ENCODE measurements at regions not wholly inside any gene's neighbourhood (a gene's known extent, or its start where the extent isn't known, plus 50 kb on each side); places are given as distances from the start of the nearest gene placed in this dataset.

DNA sequence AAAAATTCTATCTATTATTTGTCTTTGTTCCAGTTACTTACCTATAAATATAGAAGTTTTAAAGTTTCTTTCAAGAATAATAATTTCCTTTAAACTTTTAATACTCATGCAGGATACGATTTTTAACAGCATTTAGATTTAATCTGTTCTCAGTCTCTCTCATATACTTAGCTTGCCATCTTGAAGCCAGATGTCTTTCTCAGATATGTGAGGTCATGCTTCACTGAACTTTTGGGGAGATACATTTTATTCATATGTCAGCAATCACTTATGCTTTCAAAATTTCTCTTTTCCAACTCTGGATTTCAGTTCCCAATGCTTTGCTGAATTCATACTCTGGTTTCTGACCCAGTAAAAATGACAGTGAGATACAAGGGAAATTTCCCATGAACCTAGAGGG, 66.5 kb upstream of the CCDC178 start:
- FAIRE-seq: no peak
- Histone ChIP-seq H2AFZ (ENCODE audit: low read length) (no peak overlapping the region), H3K27ac (ENCODE audit: extremely low read length, insufficient read depth, low read length) (no peak overlapping the region), H3K9ac (ENCODE audit: insufficient read depth, low read depth, low read length) (no peak overlapping the region), H3K9me3 (ENCODE audit: low read length) (no peaks in the 10 kb centered on the region), H3K4me2 (ENCODE audit: low read depth, low read length) (no peak overlapping the region), H3K36me3 (replicated peaks in 1 of 2; ENCODE audit: control insufficient read depth in 1 of 2, insufficient read depth in 2 of 2, low read length in 2 of 2) (no peaks in the 10 kb centered on the region), H3K4me1 (ENCODE audit: insufficient read depth, low read length) (no peaks in the 10 kb centered on the region), H3K27me3 (ENCODE audit: control insufficient read depth in 1 of 2, insufficient read depth in 2 of 2, low read length in 2 of 2) (no peaks in the 10 kb centered on the region), H3K79me2 (ENCODE audit: insufficient read depth, low read length) (no peaks in the 10 kb centered on the region), H3K4me3 (replicated peaks in 1 of 3; ENCODE audit: insufficient read depth in 1 of 3, low read depth in 2 of 3, low read length in 3 of 3) (no peak overlapping the region), H4K20me1 (ENCODE audit: insufficient read depth, low read length) (no peaks in the 10 kb centered on the region)
- in situ Hi-C loops (cut with HindIII; ENCODE audit: extremely low pct_ligation_motif_present, low pct_unique_long_range_greater_than_20kb): no loop called here
- DNase-seq (ENCODE audit: low spot score): no peak
- TF ChIP-seq ZBTB44 (CRISPR knock-in tag; IDR thresholded peaks at IDR 0.05): no peak
- POLR2A ChIA-PET: no interaction called here
- BruUV-seq (replicated peaks): no TSS peak
- 3% methylated on average over 1 of the region's 1 CpG for WGBS (ENCODE audit: low lambda C conversion rate)
- ATAC-seq: no peak
- CTCF ChIA-PET (ENCODE audit: low intra/inter-chr PET ratio, low total read pairs): no interaction called here
- intact Hi-C loops (cut with micrococcal nuclease; ENCODE audit: unreplicated experiment): no loop called here

DNA sequence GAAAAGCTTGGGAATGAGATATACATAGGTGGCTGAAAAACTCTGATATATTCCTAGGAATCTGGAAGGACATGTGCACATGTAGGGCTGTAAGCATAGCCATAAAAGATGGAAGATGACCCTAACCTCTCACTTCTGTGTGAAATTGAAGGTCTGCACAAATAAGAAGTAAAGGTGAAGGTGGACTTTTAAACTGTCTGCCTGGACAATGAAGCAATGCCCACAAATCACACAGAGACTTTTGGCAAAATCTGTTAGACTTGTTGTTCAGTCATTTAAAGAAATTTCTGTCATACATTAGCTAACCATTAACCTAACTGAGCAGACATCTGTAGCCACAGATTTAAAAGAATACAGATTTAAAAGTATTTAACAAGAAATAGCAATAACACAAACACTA, 65.3 kb upstream of the CCDC178 start:
- DNase-seq (ENCODE audit: low spot score) (no peak), FAIRE-seq (no peak), ATAC-seq (no peak)
- no peak overlapping the region for H3K27ac ChIP-seq (ENCODE audit: extremely low read length, insufficient read depth, low read length)
- no peaks in the 10 kb centered on the region for H3K36me3 ChIP-seq (replicated peaks in 1 of 2; ENCODE audit: control insufficient read depth in 1 of 2, insufficient read depth in 2 of 2, low read length in 2 of 2)
- H2AFZ ChIP-seq (ENCODE audit: low read length): no peak overlapping the region
- intact Hi-C loops (cut with micrococcal nuclease; ENCODE audit: unreplicated experiment): no loop called here
- H3K4me2 ChIP-seq (ENCODE audit: low read depth, low read length): no peak overlapping the region
- BruUV-seq (replicated peaks): no TSS peak
- no peaks in the 10 kb centered on the region for H3K27me3 ChIP-seq (ENCODE audit: control insufficient read depth in 1 of 2, insufficient read depth in 2 of 2, low read length in 2 of 2)
- H3K79me2 ChIP-seq (ENCODE audit: insufficient read depth, low read length): no peaks in the 10 kb centered on the region
- in situ Hi-C loops (cut with HindIII; ENCODE audit: extremely low pct_ligation_motif_present, low pct_unique_long_range_greater_than_20kb): no loop called here
- no peaks in the 10 kb centered on the region for H4K20me1 ChIP-seq (ENCODE audit: insufficient read depth, low read length)
- POLR2A ChIA-PET: no interaction called here
- H3K9ac ChIP-seq (ENCODE audit: insufficient read depth, low read depth, low read length): no peak overlapping the region
- no peaks in the 10 kb centered on the region for H3K9me3 ChIP-seq (ENCODE audit: low read length)
- no peaks in the 10 kb centered on the region for H3K4me1 ChIP-seq (ENCODE audit: insufficient read depth, low read length)
- no peak for TF ChIP-seq SKI (IDR thresholded peaks at IDR 0.05; ENCODE audit: partially characterized antibody)
- no peak for TF ChIP-seq SRSF4 (IDR thresholded peaks at IDR 0.05; ENCODE audit: low read depth, low read length, poor library complexity, severe bottlenecking)
- TF ChIP-seq NCOR1 (IDR thresholded peaks at IDR 0.05; ENCODE audit: borderline replicate concordance, low read length): no peak
- TF ChIP-seq CTCF (CRISPR knock-in tag; IDR thresholded peaks at IDR 0.05): no peak
- no peak for TF ChIP-seq ARNTL (CRISPR knock-in tag; IDR thresholded peaks at IDR 0.05)
- no peak for TF ChIP-seq KAT8 (CRISPR knock-in tag; IDR thresholded peaks at IDR 0.05)
- no peak for TF ChIP-seq RFX1 (IDR thresholded peaks at IDR 0.05)
- TF ChIP-seq ZSCAN5A (CRISPR knock-in tag; IDR thresholded peaks at IDR 0.05; ENCODE audit: borderline replicate concordance): no peak
- TF ChIP-seq ZNF546 (CRISPR knock-in tag; conservative IDR thresholded peaks at IDR 0.05): no peak
- no peak for TF ChIP-seq NFKBIZ (CRISPR knock-in tag; IDR thresholded peaks at IDR 0.05)
- TF ChIP-seq TBX2 (CRISPR knock-in tag; IDR thresholded peaks at IDR 0.05; ENCODE audit: borderline replicate concordance): no peak
- TF ChIP-seq ELF4 (CRISPR knock-in tag; IDR thresholded peaks at IDR 0.05; ENCODE audit: borderline replicate concordance): no peak
- no peak overlapping the region for H3K4me3 ChIP-seq (replicated peaks in 1 of 3; ENCODE audit: insufficient read depth in 1 of 3, low read depth in 2 of 3, low read length in 3 of 3)
- CTCF ChIA-PET (ENCODE audit: low intra/inter-chr PET ratio, low total read pairs): no interaction called here
